Lower lobe of right lung (tissue), 2 donors: ENCODE measurements at regions not wholly inside any gene's neighbourhood (a gene's known extent, or its start where the extent isn't known, plus 50 kb on each side); places are given as distances from the start of the nearest gene placed in this dataset.

Experiments
- ATAC-seq, 2 donors: fragments of 200-7000 bp; cut with Tn5 transposase; one replicate each; pipeline ENCODE4 v1.9.1; 2020 to 2022; ENCODE audit warnings: mild to moderate bottlenecking in 2 of 2, moderate library complexity in 2 of 2
- DNase-seq: peaks from one replicate; pipeline ENCODE4 v3.0.0-alpha.2; 2020
- H3K27ac ChIP-seq: fragments of 200-600 bp; one replicate; pipeline ENCODE4 v1.8.0; 2022
- H3K27me3 ChIP-seq: fragments of 200-600 bp; one replicate; pipeline ENCODE4 v1.8.0; 2022; ENCODE audit warnings: low read depth
- H3K36me3 ChIP-seq: fragments of 200-600 bp; one replicate; pipeline ENCODE4 v1.8.0; 2022; ENCODE audit warnings: mild to moderate bottlenecking
- H3K4me1 ChIP-seq: fragments of 200-600 bp; one replicate; pipeline ENCODE4 v1.8.0; 2022
- H3K4me3 ChIP-seq: fragments of 200-600 bp; one replicate; pipeline ENCODE4 v1.8.0; 2022; ENCODE audit warnings: mild to moderate bottlenecking
- H3K9me3 ChIP-seq: fragments of 200-600 bp; one replicate; pipeline ENCODE4 v1.8.0; 2022
- intact Hi-C: fragments of 100-400 bp; cut with DNase I; formaldehyde crosslinking; loops from one replicate; pipeline ENCODE4 v1.11.0; 2022
- TF ChIP-seq, protein P1 (sequence below): fragments of 200-600 bp; IDR thresholded peaks from one replicate; pipeline ENCODE4 v1.8.0; 2022; ENCODE audit warnings: antibody characterized with exemption, mild to moderate bottlenecking
- donor health status: DM: no; HTN: yes; CAD: no; lungs with severe emphysema.

DNA sequence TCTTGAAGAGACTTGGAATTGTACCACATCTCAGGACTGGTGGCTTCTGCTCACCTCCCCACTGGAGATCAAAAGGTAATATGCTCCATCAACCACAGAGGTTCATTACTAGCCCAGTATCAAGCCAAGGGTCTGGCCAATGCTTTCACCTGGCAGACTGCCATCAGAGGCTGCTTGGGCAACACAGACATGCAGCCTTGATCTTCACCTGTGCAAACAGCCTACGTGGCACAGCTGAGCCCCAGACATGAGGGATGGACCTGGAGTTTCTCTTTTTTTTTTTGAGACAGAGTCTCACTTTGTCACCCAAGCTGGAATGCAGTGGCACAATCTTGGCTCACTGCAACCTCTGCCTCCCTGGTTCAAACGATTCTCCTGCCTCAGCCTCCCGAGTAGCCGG, 105.6 kb upstream of the HES1 start:
- Histone ChIP-seq H3K4me1 (no peaks in the 10 kb centered on the region), H3K9me3 (no peaks in the 10 kb centered on the region), H3K4me3 (no peak overlapping the region), H3K27ac (no peak overlapping the region), H3K27me3 (no peaks in the 10 kb centered on the region), H3K36me3 (no peaks in the 10 kb centered on the region)
- intact Hi-C loops, result no loop called here
- ATAC-seq (no peak), DNase-seq (no peak)
- TF ChIP-seq, protein P1, sequence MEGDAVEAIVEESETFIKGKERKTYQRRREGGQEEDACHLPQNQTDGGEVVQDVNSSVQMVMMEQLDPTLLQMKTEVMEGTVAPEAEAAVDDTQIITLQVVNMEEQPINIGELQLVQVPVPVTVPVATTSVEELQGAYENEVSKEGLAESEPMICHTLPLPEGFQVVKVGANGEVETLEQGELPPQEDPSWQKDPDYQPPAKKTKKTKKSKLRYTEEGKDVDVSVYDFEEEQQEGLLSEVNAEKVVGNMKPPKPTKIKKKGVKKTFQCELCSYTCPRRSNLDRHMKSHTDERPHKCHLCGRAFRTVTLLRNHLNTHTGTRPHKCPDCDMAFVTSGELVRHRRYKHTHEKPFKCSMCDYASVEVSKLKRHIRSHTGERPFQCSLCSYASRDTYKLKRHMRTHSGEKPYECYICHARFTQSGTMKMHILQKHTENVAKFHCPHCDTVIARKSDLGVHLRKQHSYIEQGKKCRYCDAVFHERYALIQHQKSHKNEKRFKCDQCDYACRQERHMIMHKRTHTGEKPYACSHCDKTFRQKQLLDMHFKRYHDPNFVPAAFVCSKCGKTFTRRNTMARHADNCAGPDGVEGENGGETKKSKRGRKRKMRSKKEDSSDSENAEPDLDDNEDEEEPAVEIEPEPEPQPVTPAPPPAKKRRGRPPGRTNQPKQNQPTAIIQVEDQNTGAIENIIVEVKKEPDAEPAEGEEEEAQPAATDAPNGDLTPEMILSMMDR, result no peak

DNA sequence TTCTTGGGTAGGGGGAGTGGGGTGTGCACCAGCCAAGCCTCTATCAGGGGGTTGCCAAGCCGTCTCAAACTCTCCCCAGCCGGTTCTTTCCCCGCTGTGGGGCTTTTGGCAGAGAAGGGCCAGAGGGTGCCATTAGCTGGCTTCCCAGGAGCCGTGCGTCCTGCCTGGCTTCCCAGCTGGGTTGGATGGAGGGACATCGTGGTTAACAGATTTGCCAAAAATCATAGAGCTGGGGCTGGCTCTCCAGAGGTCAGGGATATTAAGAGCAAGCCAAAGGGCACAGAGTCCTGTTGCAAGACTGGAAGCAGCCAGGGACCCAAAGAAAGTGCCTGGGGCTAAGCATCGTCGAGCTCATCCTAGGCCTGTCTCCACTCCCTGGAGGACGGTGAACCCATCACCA, 104.6 kb upstream of the HES1 start:
- TF ChIP-seq, protein P1, result no peak
- Histone ChIP-seq H3K27ac (no peak overlapping the region), H3K36me3 (no peaks in the 10 kb centered on the region), H3K27me3 (no peaks in the 10 kb centered on the region), H3K9me3 (no peaks in the 10 kb centered on the region), H3K4me1 (no peaks in the 10 kb centered on the region), H3K4me3 (no peak overlapping the region)
- no peak for ATAC-seq
- intact Hi-C loops, result no loop called here
- DNase-seq, result no peak

DNA sequence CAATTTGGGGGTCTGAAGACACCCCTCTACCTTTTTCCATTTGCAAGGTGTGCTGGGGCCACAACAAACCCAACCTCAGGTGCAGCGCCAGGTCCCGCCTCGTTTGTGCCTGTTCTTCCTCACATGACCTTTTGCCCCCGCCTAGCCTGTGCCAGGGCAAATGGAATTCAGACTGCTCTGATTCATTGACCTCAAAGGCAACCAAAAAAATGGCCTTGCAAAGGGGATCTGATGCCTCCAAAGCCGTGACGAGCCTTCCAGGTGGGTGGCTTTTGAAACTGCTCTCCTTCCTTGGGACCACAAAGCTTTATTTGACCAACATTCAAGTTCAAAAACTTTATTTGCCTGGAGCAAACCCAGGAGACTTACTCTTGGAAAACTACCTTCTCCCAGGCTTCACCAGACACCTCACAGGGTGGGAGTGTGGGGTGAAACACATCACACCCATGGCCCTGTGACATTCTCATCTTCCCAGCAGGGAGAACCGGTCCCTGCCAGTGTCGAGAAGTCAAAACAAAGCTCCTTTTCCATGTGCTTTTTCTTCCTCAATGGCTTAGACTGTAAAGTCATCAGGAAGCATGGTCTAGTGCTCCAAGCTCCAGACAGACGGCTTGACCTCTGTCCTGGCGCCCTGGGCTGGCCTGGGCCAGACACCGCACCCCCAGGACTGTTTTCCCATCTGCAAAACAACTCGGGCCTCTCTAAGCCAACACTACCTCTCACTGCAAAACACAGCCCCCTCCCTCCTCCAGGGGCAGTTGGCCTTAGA, 103.9 kb upstream of the HES1 start:
- H3K36me3 ChIP-seq, result no peaks in the 10 kb centered on the region
- no peak for ATAC-seq
- TF ChIP-seq, protein P1, result no peak
- no peaks in the 10 kb centered on the region for H3K27me3 ChIP-seq
- H3K4me3 ChIP-seq, result no peak overlapping the region
- intact Hi-C loops, result no loop called here
- H3K27ac ChIP-seq, result no peak overlapping the region
- no peaks in the 10 kb centered on the region for H3K9me3 ChIP-seq
- no peak for DNase-seq
- no peaks in the 10 kb centered on the region for H3K4me1 ChIP-seq

- intact Hi-C loops, result no loop called here
Measured at GRCh38 chr3:194032828-194033435, 103.0 kb upstream of the HES1 start.

DNA sequence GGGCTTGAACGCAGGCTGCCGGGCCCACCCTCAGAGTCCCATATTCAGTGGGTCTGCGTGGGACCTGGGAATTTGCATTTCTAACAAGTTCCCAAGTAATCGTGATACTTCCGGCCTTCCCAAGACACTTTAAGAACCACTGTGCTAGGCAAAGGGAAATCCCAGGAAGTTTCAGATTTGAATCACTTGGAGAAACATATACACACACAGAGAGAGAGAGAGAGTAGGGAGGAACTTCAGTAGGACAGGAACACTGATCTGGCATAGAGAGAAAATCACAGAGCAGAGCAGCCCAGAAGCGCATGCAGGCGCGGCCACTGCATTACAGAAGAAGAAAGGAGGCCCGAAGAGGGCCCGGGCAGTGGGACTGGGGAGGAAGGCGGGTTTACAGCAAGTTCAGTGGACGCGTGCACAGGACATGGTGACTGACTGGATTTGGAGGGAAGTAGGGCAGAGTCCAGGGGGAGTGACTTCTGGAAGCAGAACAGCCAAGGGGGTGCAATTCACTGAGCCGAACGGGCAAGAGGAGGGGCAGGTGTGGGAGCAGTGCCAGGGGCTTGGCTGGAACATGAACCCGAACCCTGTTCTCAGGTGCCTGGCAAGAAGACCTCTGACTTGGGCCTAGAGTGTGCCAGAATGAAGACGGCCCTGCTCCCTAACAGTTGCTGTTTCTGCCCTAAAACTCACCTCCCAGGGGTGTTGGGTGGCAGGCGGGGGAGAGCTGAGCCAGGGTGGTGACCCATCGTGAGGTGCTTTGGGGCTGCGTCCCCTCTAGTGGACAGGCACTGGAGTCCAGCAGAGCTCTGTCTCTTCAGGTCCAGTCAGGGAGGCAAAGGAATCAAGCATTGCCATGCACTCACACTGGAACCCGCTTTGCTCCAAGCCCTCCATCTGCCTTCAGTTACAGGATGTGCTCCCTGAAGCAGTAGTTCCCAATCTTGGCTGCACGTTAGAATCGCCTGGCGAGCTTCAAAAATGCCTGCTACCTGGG, 101.3 kb upstream of the HES1 start:
- intact Hi-C loops, result no loop called here
- Histone ChIP-seq H3K27ac (no peak overlapping the region), H3K4me3 (no peak overlapping the region), H3K36me3 (no peaks in the 10 kb centered on the region), H3K4me1 (no peaks in the 10 kb centered on the region), H3K27me3 (no peaks in the 10 kb centered on the region), H3K9me3 (no peaks in the 10 kb centered on the region)
- DNase-seq, result no peak
- ATAC-seq, result no peak
- TF ChIP-seq, protein P1, result no peak

More at GRCh38 chr3:194032828-194033435, 103.0 kb upstream of the HES1 start:
- ATAC-seq (no peak), DNase-seq (no peak)
- Histone ChIP-seq H3K36me3 (no peaks in the 10 kb centered on the region), H3K4me1 (no peaks in the 10 kb centered on the region), H3K27me3 (no peaks in the 10 kb centered on the region), H3K4me3 (no peak overlapping the region), H3K27ac (no peak overlapping the region), H3K9me3 (no peaks in the 10 kb centered on the region)
- TF ChIP-seq, protein P1, result no peak
